Amniotic epithelial cell (primary cell): ENCODE measurements at regions not wholly inside any gene's neighbourhood (a gene's known extent, or its start where the extent isn't known, plus 50 kb on each side); places are given as distances from the start of the nearest gene placed in this dataset.
A peak's percentile ranks its signal among the peaks of the same experiment; 100 is the strongest.
"Not testable (repeated sequence)": the region's sequence is repeated elsewhere in the genome, so short reads cannot be mapped to it uniquely, and the experiment has no call there.

Source experiments
- DNase-seq: peaks from one replicate; pipeline ENCODE4 v3.0.0-alpha.2; 2010; ENCODE audit warnings: low read depth

DNA sequence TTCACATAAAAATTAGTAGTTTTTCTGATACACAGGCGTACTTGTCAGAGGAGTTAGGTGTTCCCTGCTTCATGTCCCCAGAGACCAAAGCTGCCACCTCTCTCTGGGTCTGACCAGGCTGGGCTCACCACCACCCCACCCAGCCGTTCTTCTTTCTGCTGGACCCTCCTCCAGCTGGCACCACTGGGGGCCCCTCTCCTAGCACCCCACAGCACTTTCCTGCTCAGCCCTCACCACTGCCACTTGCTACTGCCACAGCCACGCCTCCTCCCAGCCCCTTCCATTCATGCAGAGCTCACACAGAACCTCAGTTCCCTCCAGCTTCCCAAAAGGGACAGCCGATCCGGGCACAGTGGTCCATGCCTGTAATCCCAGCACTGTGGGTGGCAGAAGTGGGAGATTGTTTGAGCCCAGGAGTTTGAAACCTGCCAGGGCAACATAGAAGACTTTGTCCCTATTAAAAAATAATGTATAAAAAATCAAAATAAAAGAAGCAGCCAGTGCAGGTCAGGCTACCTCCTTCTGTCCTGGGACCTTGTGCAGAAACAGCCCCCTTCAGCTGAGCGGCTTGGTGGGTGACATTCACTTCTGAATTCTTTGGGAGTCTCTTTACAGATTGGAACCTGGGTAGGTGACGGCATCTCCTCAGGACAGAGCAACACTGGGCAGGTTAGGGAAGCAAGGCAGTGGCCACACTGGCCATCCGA is 208.3 kb downstream of the TOMM20 start:
- DNase-seq: no peak

DNA sequence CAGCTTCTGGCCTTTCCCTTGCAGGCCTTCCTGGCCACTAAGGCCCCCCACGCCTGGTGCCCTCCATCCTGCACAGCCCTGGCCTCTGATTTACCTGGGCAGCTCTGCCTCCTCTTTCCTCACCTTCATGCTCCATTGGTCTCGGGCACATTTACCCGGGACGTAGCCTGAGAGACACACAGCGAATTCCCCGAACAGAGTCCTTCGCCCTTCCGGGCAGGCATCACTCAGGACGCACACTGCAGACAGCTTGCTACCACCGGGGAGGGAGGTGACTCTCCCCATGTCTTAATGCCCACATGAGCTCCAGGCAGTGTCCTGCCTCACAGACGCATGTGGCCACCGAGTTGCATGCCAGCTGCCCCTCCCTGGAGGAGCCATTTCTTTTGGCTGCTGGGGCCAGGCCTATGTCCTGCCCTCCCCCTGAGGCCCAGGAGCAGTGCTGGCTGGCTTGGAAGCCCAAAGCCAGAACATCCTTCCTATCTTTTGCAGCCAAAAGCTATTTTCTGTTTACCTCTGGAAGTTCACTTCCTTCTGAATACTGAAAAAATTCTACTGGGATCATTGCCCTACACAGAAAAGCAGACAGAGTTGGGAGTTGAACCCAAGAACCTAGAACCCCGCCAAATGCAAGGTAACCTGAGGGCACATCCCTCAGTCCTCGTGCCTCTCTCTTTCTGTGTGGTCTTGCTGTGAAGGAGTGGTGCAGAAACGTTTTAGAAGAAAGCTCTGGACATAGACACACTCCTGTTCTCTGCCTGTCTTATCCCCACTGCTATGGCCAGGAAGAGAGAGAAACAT is 209.5 kb downstream of the TOMM20 start:
- no peak for DNase-seq

DNA sequence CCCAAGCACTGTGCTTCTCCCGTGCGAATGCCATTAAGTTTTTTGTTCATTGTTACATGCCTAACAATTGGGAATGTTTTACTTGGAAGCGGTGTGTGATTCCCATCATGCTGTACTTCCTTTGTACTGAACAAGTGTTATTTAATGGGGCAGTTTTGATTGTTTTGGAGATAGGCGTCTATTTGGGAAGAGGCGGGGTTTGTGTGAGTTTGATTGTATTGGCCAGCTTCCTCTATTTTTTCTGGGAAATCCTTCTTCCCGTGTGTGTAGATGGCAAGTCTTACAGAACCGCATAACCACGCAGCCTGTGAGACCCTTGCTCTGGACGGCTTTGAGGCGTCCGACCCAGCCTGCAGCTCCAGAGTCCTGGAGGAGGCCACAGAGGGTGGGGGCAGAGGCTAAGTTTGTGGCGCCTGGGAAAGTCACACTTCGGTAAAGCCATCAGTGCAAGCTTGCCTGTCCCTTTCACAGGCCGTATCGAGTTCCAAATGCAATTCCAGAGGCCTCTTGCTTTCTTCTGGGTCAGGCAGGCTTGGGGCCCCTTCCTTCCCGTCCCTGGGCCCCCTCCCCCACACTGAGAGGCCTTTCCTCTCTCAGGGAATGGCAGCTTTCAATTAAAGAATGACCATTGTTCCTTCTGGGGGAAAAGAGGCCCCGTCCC is 210.3 kb downstream of the TOMM20 start:
- no peak for DNase-seq

DNA sequence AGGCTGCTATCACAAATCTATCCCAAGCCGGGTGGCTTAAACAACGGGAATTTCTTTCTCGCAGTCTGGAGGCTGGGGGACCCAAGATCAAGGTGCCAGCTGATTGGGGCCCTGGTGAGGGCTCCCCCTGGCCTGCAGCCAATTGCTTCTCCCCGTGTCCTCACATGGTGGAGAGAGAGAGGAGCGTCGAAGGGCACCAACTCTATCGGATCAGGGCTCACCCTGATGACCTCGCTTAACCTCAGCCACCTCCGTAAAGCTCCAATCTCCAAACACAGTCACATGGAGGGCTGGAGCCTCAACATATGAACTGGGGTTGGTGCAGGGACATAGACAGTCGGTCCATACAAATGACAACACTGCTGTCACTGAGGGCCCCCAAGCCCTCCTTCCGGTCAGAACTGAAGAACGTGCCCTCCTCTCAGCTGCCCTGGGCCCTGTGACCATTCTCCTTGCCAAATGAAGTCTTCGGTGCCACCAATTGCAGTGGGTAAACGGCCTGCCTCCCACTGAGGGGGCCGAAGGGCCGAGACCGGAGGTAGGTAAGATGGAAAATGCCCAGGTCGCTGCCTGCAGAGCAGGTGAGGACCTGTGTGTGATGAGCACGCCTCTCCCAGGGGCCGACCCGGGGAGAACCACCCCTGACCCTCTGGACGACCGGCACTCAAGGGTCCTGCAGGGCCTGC is 211.0 kb downstream of the TOMM20 start:
- DNase-seq: no peak

DNA sequence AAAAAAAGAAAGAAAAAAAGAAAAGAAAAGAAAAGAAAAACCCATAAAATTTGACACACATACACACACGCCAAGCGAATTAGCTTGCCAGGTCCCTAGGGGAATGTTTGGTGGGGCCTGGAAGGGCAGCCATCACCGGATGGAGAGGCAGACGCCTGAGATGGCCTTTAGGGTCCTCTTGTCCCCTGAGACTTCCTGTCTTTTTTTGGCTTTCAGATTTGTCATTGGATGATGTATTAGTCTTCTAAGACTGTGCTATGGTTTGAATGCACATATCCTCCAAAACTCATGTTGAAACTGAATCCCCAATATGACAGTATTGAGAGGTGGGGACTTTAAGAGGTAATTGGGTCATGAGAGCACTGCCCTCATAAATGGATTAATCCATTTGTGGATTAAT is 211.8 kb downstream of the TOMM20 start:
- no peak for DNase-seq

DNA sequence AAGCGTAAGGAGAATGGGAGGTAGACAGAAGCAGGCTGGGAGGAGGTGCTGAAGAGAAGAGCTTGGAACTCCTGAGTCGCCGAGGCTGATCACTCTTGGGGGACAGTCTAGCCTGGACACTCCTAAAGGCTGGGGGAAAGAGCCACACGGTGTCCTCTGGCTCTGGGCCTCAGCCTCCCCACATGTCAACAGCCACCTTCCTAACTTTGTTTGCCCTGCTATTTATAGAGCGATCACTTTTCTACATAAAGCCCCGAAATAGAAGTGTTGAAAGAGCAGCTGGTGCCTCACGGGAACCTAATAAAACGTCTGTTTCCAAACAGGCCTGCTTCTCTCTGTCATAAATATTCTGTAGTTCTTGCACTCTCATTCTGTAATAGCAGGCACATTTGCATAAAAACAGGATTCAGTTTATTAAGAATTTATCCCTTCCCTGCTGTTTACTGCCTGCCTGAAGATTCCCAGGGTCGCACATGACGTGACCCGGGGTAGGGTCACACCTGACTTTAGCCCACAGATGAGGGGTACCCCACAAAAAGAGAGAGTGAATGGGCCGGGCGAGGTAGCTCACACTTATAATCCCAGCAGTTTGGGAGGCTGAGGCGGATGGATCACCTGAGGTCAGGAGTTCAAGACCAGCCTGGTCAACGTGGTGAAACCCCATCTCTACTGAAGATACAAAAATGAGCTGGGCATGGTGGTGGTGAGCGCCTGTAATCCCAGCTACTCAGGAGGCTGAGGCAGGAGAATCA is 212.5 kb downstream of the TOMM20 start:
- DNase-seq: no peak

DNA sequence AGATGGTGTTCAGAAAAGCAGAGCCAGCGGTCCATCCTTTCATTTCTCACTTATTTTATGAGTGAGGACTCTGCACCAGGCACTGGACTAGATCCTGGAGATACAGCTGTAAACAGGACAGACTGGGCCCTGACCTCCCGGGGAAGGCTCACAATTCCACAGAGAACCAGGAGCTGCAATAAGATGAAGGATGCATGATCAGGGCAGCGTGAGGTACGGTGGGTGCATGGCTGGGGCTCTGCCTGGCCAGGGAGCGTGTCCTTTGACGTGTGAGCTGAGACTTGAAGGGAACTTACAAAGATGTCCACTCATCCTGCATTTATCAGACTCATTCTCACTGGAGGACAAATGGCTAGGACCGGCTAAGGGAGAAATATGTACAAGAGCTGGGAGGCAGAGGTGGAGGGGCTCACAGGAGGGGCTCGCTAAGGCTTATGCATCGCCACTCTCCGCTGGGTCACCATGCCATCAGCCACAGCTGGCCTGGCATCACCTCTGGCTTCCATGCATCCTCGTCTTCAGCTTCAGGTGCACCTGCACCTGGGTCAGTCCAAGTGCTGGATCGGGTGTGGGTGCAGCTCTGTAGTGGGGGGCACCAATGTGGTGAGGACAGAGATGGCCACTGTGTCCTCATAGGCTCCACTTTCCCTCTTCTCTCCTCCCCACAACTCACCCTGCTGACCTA is 213.9 kb downstream of the TOMM20 start:
- no peak for DNase-seq

DNA sequence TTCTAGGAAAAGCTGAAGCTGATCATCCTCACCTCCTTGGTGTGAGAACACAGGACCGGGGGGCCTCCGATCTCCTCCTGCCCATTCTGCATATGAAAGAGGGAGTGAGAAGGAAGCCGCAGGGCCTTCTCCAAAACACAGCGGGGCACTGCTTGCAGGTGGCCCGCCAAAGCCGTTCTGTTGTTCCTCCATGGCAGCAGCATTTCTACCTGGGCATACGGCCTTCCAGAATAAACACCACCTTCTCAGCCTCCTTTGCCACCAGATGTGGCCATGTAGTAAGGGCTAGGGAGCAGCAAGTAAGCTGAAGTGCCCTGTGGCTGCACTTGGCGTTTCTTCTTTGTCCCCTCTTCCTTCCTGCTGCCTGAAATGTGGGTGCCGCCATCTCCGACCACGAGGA is 214.9 kb downstream of the TOMM20 start:
- DNase-seq: no peak

DNA sequence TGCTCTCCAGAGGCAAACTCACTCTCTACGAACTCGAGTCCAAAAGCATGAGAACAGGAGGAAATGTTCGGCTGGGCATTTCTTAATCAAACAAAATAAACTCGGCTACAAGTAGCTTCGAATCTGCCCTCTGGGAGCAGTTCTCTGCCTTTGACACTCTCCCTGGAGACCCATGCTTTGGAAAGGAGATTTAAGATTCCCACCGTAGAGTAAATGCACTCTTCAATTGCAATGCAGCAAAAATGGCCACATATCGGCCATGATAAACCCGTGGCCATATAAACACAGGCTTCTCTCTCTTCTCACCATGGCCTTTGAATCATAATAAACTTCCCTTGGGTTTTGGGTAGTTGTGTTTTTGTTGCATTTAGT is 215.4 kb downstream of the TOMM20 start:
- DNase-seq: no peak

DNA sequence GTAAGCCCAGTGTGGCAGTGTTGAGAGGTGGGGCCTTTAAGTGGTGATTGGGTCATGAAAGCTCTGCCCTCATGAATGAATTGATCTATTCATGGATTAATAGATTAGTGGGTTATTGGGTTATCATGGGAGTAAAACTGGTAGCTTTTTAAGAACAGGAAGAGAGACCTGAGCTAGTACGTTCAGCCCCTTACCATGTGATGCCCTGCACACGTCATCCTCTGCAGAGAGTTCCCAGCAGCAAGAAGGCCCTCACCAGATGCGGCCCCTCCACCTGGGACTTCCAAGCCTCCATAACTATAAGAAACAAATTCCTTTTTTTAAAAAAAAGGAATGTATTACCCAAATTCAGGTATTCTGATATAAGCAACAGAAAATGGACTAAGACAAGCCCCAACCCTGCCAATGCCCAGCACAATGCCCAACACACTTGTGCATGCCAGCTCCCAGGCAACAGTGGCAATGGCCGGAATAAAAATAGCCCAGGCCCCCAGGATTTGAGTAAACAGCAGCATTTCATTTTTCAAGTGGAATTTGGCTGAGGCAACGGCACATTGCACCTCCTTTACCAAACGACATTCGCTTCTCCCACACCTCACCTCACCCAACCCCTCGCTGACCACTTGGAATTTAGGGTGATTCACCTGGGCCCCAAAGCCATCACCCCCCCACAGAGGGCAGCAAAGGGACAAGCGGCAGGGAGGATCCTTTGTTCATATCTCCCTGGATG is 215.9 kb downstream of the TOMM20 start:
- no peak for DNase-seq

DNA sequence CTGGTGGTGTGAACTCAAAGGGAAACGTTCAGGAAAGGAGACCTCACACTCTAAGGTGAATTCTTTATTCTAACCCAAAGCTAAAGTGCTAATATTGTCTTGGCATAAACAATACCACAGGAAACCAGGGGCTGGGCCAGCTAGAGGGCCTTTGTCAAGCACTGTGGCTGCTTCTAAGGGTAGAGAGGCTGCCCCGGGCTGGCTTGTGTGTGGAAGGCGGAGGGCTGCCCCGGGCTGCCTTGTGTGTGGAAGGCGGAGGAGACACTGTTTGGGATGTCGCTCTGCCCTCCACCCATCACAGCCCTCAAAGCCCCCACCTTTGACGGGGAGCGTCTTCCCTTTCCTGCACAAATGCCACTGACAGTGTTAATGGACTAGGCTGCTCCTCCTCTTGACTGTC is 216.8 kb downstream of the TOMM20 start:
- DNase-seq: no peak

DNA sequence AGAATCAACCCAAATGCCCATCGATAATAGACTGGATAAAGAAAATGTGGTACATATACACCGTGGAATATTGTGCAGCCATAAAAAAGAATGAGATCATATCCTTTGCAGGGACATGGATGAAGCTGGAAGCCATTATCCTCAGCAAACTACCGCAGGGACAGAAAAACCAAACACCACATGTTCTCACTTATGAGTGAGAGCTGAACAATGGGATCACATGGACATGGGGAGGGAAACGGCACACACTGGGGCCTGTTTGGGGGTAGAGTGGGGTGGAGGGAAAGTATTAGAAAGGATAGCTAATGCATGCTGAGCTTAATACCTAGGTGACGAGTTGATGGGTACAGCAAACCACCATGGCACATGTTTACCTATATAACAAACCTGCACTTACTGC is 217.5 kb downstream of the TOMM20 start:
- not testable (repeated sequence) for DNase-seq

DNA sequence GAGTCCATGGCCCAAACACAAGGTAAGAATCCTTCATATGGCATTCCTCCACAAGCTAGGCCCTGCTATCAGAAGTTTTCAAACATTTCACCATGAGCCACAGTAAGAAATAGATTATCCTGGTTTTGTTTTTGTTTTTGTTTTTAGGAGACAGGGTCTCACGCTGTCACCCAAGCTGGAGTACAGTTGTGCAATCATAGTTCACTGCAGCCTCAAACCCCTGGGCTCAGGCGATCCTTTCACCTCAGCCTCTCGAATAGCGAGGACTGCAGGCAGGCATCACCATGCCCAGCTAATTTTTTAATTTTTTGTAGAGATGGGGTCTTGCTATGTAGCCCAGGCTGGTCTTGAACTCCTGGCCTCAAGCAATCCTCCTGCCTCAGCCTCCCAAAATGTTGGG is 218.8 kb downstream of the TOMM20 start:
- no peak for DNase-seq

DNA sequence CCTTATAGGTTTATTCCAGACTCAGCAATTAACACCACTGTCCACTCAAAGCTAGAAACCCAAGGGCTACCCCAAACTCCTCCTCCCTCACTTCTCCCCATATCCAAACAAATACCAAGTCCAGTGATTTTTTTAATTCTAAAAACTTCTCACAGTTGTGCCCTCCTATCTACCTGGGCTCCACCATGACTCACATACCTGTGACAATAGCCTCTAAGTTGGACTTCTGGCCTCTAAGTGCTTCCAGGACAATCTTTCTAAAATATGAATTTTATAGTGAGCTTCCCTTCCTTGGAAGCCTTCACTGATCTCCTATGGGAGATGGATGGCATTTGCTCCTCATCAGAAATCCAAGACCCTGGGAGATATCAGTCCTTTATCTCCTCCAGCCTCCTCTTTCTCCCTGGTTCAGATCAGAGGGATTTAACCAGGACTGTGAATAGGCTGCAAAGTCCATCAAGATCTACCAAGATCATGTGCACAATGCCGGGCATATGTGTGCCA is 219.3 kb downstream of the TOMM20 start:
- no peak for DNase-seq

DNA sequence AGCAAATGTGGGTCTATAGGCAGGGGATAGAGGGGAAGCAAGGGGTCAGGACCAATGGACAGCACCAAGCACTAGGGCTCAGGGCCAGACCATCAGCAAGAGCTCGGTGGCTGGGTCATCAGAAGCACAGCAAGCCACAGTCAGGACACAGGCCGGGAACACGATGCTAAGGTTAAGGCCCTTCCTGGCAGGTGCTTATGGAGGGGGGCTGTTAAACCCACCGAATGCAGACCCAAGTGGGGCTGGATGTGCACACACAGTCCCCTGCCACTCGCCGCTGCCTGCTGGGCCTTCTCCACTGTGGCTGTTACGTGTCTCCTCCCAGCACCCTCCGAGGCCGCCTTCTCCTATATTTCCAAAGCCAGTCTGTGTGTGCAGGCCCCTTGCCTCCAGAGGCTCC is 220.1 kb downstream of the TOMM20 start:
- no peak for DNase-seq

DNA sequence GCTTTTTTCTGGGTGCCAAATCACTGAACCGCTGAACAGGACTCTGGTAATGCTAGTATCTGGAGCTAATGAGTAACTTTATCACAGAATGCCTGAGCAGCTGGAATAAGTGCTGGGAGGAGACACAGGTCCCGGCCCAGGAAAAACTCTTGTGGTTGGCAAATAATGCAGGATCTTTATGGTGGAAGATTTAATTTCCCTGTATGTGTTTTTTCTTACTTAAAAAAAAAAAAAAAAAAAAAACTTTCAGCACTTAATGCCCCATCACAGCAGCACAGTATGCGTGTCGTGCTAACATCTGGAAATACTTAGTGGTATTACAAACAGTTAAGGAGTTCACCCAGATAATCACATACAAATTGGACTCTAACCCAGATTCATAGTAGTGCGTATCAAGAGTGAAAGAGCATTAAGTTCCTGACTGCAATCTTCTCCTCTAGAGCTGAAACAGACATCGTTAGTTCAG is 220.7 kb downstream of the TOMM20 start:
- DNase-seq: peak; percentile 32

DNA sequence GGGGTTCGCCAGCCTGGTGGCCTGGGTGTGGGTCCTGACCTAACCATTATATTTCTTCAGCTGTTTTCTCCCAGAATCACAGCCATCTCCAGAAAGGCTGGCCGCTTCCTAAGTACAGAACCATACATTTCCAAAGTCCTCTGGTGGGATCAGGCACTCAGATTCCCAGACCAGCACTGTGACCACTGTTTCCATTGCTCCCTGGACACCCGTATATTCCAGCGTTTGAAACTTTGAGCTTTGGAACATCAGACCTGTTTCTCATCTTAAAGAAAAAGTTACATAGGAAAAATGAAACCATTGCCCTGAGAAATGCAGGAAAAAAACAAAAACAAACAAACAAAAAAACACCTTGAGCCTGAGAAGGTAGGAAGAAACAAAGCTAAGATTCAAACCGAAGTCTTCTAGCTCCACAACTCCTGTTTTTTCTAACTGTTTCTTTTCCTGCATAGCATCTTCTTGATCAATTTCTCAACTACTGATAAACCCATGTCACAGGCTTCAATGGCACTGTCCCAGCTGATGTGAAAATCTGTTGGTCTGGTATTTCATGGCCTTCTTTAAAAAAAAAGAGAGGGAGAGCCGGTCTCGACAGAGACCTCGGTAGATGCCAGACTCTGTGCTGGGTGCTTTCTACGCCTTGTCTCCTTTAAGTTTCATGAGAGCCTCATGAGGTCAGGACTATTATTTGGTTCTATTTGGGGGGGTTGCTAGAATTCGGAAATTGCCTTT is 221.3 kb downstream of the TOMM20 start:
- no peak for DNase-seq

DNA sequence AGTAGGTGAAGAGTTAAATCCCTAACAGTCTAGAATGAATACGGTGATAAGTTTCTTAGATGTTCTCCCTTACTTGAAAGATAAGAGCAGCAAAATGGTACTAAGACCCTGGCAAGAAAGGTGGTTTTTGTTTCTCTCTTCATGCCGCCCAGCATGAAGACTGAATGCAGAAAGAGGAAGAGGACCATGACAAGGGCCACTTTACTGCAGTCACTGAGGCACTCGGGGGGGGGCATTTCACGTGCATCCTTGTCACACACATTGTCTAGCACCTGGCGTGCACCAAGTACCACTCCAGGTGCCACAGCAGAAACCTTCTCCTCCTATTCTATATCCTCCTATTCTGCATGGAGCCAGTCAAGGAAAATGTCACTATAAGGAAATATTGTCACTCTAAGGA is 222.0 kb downstream of the TOMM20 start:
- DNase-seq: no peak

DNA sequence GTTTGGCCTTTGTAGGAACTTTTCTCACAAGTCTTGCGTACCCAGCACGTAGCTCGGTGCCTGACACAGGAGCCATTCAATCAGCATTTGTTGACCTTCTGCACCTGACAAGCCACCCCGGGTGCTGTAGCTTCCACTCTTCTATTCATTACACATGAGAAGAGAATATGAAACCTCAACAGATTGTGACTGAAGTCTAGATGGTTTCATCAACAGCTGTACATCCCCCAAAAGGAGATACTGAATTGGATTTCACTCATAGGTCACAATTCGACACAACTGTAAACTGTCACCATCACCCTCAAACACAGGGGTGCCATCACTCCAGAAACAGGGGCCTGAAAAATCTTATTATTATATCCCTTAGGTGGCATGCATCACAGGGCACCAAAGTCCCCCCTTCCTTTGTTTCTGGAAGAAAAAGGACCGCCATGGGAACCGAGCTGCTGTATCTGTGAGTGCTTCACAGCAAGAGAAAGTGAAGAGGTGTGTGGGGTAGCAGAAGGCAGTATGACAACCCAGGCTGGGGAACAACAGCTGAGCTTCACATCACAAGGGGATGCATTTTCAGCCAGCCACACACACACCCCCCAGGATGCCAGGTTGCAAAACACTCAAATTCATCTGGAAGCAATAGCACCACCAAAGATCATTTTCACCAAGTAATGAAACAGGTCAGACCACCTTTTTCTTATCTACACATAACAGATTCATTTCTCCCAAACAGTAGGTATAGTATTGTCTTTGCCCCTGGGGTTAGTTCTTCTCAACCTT is 225.7 kb downstream of the TOMM20 start:
- DNase-seq: no peak
